GM19035 (cell line): ENCODE measurements at regions not wholly inside any gene's neighbourhood (a gene's known extent, or its start where the extent isn't known, plus 50 kb on each side); places are given as distances from the start of the nearest gene placed in this dataset.

Source experiments
- ATAC-seq: cut with Tn5 transposase; IDR thresholded peaks from one replicate; pipeline ENCODE4 v1.9.1; 2021; ENCODE audit not compliant: unreplicated experiment

- ATAC-seq: no peak
These were observed 57.1 kb upstream of the TLE3 start for GRCh38 chr15:70154718-70155347.

DNA sequence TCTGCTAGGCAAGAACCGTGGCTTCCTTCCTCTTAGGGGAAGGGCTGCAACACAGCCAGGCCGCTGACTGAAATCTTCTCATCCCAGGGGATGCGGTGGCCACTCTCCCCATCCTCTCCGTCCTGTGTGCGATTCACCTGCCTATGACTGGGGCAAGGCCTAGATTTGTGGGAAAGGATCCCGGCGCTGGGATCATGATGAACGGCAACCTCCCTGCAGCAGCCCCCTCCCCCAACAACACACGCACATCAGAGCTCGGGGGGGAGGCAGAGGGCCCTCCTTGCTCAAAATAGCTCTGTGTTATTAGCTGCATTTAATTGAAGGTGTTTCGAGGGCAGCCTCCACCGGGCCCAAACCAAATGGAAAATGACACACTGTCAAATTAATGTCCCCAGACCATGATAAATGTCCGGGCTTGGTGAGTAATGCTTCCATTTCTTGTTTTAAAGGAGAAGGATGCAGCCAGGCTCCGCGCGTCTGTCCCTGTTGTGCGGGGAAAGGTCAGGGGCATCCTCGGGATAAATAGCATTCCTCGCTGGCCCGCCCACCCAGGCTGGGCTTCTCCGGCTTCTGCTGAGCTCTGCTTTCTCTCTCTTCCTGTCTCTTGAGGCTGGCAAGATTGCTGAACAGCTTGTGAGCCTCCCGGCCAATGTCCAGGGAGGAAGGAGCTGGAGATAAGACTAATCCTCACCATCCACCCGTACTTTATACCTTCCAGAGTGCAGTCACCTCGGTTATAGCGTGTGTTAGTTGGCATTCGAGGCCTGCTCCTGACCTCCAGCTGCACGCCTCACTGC lies 56.4 kb upstream of the TLE3 start:
- ATAC-seq: no peak

DNA sequence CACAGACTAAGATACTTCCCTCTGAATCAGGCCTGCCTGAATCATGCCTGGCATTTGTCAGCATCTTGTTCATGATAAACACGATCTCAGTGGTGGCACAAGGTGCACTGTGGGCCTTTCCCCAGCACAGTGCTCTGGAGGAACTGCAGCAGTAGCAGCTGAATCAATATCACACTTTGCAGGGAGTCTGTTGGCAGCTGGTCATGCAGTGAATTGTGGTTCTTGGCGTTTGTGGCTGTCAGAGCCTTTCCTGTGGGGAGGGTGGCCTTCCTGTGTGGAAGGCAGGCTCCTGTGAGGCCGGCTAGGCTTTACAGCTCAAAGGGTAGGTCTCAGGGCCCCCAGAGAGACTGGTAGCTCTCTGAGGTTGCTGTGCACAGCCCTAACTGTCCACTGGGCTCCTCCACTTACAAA lies 54.4 kb upstream of the TLE3 start:
- ATAC-seq: no peak

DNA sequence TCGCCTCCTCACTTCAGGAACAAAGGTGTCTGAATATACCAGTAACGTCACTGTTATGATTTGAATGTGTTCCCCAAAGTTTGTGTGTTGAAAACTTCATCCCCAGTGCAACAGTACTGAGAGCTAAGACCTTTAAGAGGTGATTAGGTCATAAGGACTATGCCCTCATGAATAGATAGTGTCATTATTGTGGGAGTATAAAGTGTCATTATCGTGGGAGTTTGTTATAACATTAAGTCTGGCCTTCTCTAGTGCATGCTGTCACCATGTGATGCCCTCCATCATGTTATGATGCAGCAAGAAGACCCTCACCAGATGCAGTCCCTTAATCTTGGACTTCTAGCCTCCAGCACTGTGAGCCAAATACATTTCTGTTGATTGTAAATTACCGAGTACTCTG lies 53.7 kb upstream of the TLE3 start:
- ATAC-seq: no peak

- ATAC-seq: no peak
These were observed 53.3 kb upstream of the TLE3 start for GRCh38 chr15:70151003-70151402.

- no peak for ATAC-seq
These were observed 52.7 kb upstream of the TLE3 start for GRCh38 chr15:70150405-70150747.

GRCh38 chr15:70149667-70150404 lies 52.1 kb upstream of the TLE3 start:
- ATAC-seq: no peak

- ATAC-seq: no peak
These were observed 50.1 kb upstream of the TLE3 start for GRCh38 chr15:70147778-70148177.
